Adrenal gland (tissue), 9 donors: ENCODE measurements at regions not wholly inside any gene's neighbourhood (a gene's known extent, or its start where the extent isn't known, plus 50 kb on each side); places are given as distances from the start of the nearest gene placed in this dataset.
"Not testable (repeated sequence)": the region's sequence is repeated elsewhere in the genome, so short reads cannot be mapped to it uniquely, and the experiment has no call there.

ENCODE experiments used
- DNase-seq, 7 donors: peaks; one replicate each; pipeline ENCODE4 v3.0.0-alpha.2; 2019 to 2020
- H3K27ac ChIP-seq, 5 donors: fragments of 200-600 bp; sonication (generic) in 4 of 5; 1 replicate in 3 of 5; 2 replicates in 2 of 5; pipeline versions ENCODE4 v1.5.1 to v1.8.0; 2016 to 2020; ENCODE audit warnings: mild to moderate bottlenecking in 1 of 5
- H3K27me3 ChIP-seq: fragments of 200-600 bp; 2 replicates; pipeline ENCODE4 v1.8.0; 2021
- H3K36me3 ChIP-seq, 2 donors: fragments of 200-600 bp; replicated peaks in 1 of 2; 1 replicate in 1 of 2; 2 replicates in 1 of 2; pipeline versions ENCODE4 v1.5.1 to v1.8.0; 2018 to 2022
- H3K4me1 ChIP-seq, 2 donors: fragments of 200-600 bp; replicated peaks in 1 of 2; 1 replicate in 1 of 2; 2 replicates in 1 of 2; pipeline versions ENCODE4 v1.5.1 to v1.8.0; 2018 to 2021
- H3K4me3 ChIP-seq, 4 donors: fragments of 200-600 bp; sonication (generic) in 3 of 4; one replicate each; pipeline ENCODE4 v1.5.1; 2016 to 2018
- H3K9me3 ChIP-seq, 3 donors: fragments of 200-600 bp; sonication (generic) in 1 of 3; replicated peaks in 1 of 3; 1 replicate in 2 of 3; 2 replicates in 1 of 3; pipeline versions ENCODE4 v1.5.1 to v1.8.0; 2016 to 2021
- POLR2A ChIP-seq, 2 donors: fragments of 450-650 bp; IDR thresholded peaks; one replicate each; pipeline ENCODE4 v1.6.1; 2017; ENCODE audit warnings: antibody characterized with exemption in 2 of 2, mild to moderate bottlenecking in 2 of 2, moderate library complexity in 1 of 2
- WGBS, 4 donors: extraction: QIAGEN DNeasy Blood & Tissue Kit in 2 of 4; methylation state at CpG; one replicate each; pipeline versions ENCODE4 v1.1.5 to v1.1.7; 2013 to 2017; 5-methylcytosine and 5-hydroxymethylcytosine counted together
- intact Hi-C, 2 donors: fragments of 100-400 bp; cut with DNase I; formaldehyde crosslinking; loops; one replicate each; pipeline versions ENCODE4 v1.14.1 to v1.15.0; 2022 to 2023
- TF ChIP-seq, protein P1 (sequence below), 6 experiments: fragments of 450-650 bp in 4 of 6; fragments of 200-600 bp in 2 of 6; sonication (generic) in 1 of 6; IDR thresholded peaks; 1 replicate in 5 of 6; 2 replicates in 1 of 6; pipeline versions ENCODE4 v1.5.1 to v1.8.0; 2016 to 2021; ENCODE audit warnings: antibody characterized with exemption in 6 of 6, mild to moderate bottlenecking in 2 of 6, moderate library complexity in 1 of 6
- donor health status: healthy with polysubstance abuse.
- donor health status: Bipolar disorder and iron deficiency.
- donor health status: DM: yes; HTN: yes; CAD: no.
- donor health status: DM: no; HTN: no; CAD: no.
- donor health status: DM: no; HTN: no; CAD: no.

DNA sequence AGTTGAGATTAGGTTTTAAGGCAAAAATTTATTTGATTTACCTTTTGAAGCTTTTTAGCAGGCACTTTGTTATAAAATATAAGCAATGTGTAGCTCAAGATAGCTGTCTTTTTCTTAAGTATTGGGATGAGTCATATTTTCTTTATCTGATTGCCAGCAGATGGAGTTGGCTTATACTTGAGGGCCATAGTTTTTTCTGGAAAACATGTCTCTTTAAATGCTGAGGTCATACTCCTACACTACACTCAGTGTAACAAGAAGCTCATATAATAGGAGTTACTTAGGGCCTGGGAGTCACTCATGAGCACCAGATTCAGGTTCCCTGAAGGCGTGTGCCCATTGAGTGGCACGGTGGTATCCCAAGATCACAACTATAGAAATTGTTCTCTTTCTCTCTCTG, 579.8 kb downstream of the EDEM1 start:
- H3K9me3 ChIP-seq = no peaks in the 10 kb centered on the region
- H3K36me3 ChIP-seq = no peaks in the 10 kb centered on the region
- no peak overlapping the region for H3K27ac ChIP-seq
- no peaks in the 10 kb centered on the region for H3K27me3 ChIP-seq
- 92 to 100% (median 94%) methylated on average over 2 of the region's 2 CpGs for WGBS, 4 donors
- no peak for DNase-seq
- H3K4me3 ChIP-seq = no peak overlapping the region
- no peak for TF ChIP-seq POLR2A (IDR thresholded peaks at IDR 0.05)
- TF ChIP-seq, protein P1, sequence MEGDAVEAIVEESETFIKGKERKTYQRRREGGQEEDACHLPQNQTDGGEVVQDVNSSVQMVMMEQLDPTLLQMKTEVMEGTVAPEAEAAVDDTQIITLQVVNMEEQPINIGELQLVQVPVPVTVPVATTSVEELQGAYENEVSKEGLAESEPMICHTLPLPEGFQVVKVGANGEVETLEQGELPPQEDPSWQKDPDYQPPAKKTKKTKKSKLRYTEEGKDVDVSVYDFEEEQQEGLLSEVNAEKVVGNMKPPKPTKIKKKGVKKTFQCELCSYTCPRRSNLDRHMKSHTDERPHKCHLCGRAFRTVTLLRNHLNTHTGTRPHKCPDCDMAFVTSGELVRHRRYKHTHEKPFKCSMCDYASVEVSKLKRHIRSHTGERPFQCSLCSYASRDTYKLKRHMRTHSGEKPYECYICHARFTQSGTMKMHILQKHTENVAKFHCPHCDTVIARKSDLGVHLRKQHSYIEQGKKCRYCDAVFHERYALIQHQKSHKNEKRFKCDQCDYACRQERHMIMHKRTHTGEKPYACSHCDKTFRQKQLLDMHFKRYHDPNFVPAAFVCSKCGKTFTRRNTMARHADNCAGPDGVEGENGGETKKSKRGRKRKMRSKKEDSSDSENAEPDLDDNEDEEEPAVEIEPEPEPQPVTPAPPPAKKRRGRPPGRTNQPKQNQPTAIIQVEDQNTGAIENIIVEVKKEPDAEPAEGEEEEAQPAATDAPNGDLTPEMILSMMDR (IDR thresholded peaks at IDR 0.05) = no peak
- no peaks in the 10 kb centered on the region for H3K4me1 ChIP-seq
- intact Hi-C loops = no loop called here

- no peak overlapping the region for H3K27ac ChIP-seq
- DNase-seq = no peak
- no peaks in the 10 kb centered on the region for H3K4me1 ChIP-seq
- H3K9me3 ChIP-seq = no peaks in the 10 kb centered on the region
- intact Hi-C loops = no loop called here
- 58 to 71% (median 69%) methylated on average over 6 of the region's 6 CpGs for WGBS, 4 donors
- no peaks in the 10 kb centered on the region for H3K27me3 ChIP-seq
- no peaks in the 10 kb centered on the region for H3K36me3 ChIP-seq
- TF ChIP-seq POLR2A (IDR thresholded peaks at IDR 0.05) = no peak
- TF ChIP-seq, protein P1 (IDR thresholded peaks at IDR 0.05) = no peak
- H3K4me3 ChIP-seq = no peak overlapping the region
Observed at GRCh38 chr3:5768281-5768945, 580.9 kb downstream of the EDEM1 start.

- no peak overlapping the region for H3K4me3 ChIP-seq
- WGBS, 4 donors = 61 to 79% (median 69%) methylated on average over 4 to 5 of the region's 5 CpGs
- DNase-seq = no peak
- no peaks in the 10 kb centered on the region for H3K9me3 ChIP-seq
- no peaks in the 10 kb centered on the region for H3K36me3 ChIP-seq
- no peak for TF ChIP-seq POLR2A (IDR thresholded peaks at IDR 0.05)
- TF ChIP-seq, protein P1 (IDR thresholded peaks at IDR 0.05) = no peak
- intact Hi-C loops = no loop called here
- H3K27me3 ChIP-seq = no peaks in the 10 kb centered on the region
- H3K27ac ChIP-seq = no peak overlapping the region
- no peaks in the 10 kb centered on the region for H3K4me1 ChIP-seq
Observed at GRCh38 chr3:5769825-5770224, 582.3 kb downstream of the EDEM1 start.

DNA sequence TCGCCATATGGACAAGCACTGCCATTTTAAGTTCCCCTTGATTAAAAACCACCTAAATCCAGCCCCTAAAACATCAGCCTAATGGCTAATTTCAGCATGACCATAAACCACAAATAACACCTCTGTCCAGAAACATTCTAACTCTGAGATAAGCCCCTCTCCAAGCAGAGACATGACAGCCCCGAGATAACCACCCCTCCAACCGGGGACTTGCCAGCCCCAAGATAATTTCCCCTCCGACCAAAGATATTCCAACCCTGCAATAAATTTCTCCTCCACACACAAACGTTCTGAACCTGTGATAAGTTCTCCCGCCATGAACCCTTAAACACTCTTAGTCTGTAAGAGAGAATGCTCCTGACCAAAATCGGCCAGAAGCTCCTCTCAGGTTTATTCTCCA, 586.8 kb downstream of the EDEM1 start:
- WGBS, 4 donors = 58 to 68% (median 64%) methylated on average over 7 of the region's 7 CpGs
- no peak for TF ChIP-seq POLR2A (IDR thresholded peaks at IDR 0.05)
- TF ChIP-seq, protein P1 (IDR thresholded peaks at IDR 0.05) = no peak
- Histone ChIP-seq H3K27me3 (no peaks in the 10 kb centered on the region), H3K36me3 (no peaks in the 10 kb centered on the region), H3K4me1 (no peaks in the 10 kb centered on the region), H3K4me3 (no peak overlapping the region), H3K27ac (no peak overlapping the region), H3K9me3 (no peaks in the 10 kb centered on the region)
- intact Hi-C loops = no loop called here
- no peak for DNase-seq

DNA sequence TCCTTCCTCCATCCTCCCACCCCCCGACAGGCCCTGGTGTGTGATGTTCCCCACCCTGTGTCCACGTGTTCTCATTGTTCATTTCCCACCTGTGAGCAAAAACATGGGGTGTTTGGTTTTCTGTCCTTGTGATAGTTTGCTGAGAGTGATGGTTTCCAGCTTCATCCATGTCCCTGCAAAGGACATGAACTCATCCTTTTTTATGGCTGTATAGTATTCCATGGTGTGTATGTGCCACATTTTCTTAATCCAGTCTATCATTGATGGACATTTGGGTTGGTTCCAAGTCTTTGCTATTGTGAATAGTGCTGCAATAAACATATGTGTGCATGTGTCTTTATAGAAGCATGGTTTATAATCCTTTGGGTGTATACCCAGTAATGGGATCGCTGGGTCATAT, 587.6 kb downstream of the EDEM1 start:
- DNase-seq, H3K4me3 ChIP-seq, H3K4me1 ChIP-seq, H3K9me3 ChIP-seq, H3K27me3 ChIP-seq, H3K27ac ChIP-seq, intact Hi-C loops, H3K36me3 ChIP-seq: not testable (repeated sequence)
- 86 to 97% (median 91%) methylated on average over 3 of the region's 3 CpGs for WGBS, 4 donors
